Osteoblast (primary cell): ENCODE measurements at regions not wholly inside any gene's neighbourhood (a gene's known extent, or its start where the extent isn't known, plus 50 kb on each side); places are given as distances from the start of the nearest gene placed in this dataset.

ENCODE experiments used
- DNase-seq: peaks from one replicate; pipeline ENCODE4 v3.0.0; 2011; ENCODE audit warnings: low spot score, mixed read lengths; ENCODE audit not compliant: insufficient read length; ENCODE audit errors: missing footprints
- H2AFZ ChIP-seq: 2 replicates; pipeline ENCODE4 v1.6.0; 2011; ENCODE audit warnings: mild to moderate bottlenecking, low read length
- H3K27ac ChIP-seq: 2 replicates; pipeline ENCODE4 v1.5.1; 2011; ENCODE audit warnings: mild to moderate bottlenecking, low read depth, low read length, moderate library complexity
- H3K27me3 ChIP-seq: 2 replicates; pipeline ENCODE4 v1.6.0; 2012; ENCODE audit warnings: mild to moderate bottlenecking, control low read depth, inconsistent platforms, low read length, moderate library complexity; ENCODE audit not compliant: insufficient read depth
- H3K36me3 ChIP-seq: 2 replicates; pipeline ENCODE4 v1.5.1; 2011; ENCODE audit warnings: mild to moderate bottlenecking, low read length, control low read depth, moderate library complexity; ENCODE audit not compliant: insufficient read depth
- H3K4me1 ChIP-seq: 2 replicates; pipeline ENCODE4 v1.5.1; 2011; ENCODE audit warnings: mild to moderate bottlenecking, low read length, control low read depth, moderate library complexity; ENCODE audit not compliant: insufficient read depth
- H3K4me2 ChIP-seq: 2 replicates; pipeline ENCODE4 v1.6.0; 2011; ENCODE audit warnings: mild to moderate bottlenecking, low read length; ENCODE audit not compliant: insufficient read depth
- H3K4me3 ChIP-seq: fragments of 200-600 bp; sonication (generic); 3 replicates; pipeline ENCODE4 v1.5.1; 2012; ENCODE audit warnings: mild to moderate bottlenecking, low read length, inconsistent platforms; ENCODE audit not compliant: insufficient read depth
- H3K79me2 ChIP-seq: 2 replicates; pipeline ENCODE4 v1.6.0; 2012; ENCODE audit warnings: mild to moderate bottlenecking, low read length, control low read depth, inconsistent platforms; ENCODE audit not compliant: insufficient read depth
- H3K9me3 ChIP-seq: 2 replicates; pipeline ENCODE4 v1.5.1; 2011; ENCODE audit warnings: low read depth, low read length, control low read depth
- H4K20me1 ChIP-seq: 2 replicates; pipeline ENCODE4 v1.6.0; 2012; ENCODE audit warnings: mild to moderate bottlenecking, low read length, control low read depth; ENCODE audit not compliant: insufficient read depth
- CTCF ChIP-seq: IDR thresholded peaks from 2 replicates; pipeline ENCODE4 v1.5.1; 2011; ENCODE audit warnings: mild to moderate bottlenecking, low read depth, low read length, moderate library complexity; ENCODE audit errors: extremely low read depth

GRCh38 chr9:78812665-78813064, 515.7 kb downstream of the PSAT1 start:
- Histone ChIP-seq H3K4me2 (no peak overlapping the region), H3K9me3 (no peaks in the 10 kb centered on the region), H2AFZ (no peak overlapping the region), H3K4me1 (peaks cover 6% of the 10 kb centered on the region), H4K20me1 (no peaks in the 10 kb centered on the region), H3K27ac (no peak overlapping the region), H3K4me3 (no peak overlapping the region), H3K79me2 (no peaks in the 10 kb centered on the region), H3K27me3 (no peaks in the 10 kb centered on the region), H3K36me3 (no peaks in the 10 kb centered on the region)
- DNase-seq, result no peak
- TF ChIP-seq CTCF, result no peak

GRCh38 chr9:78813602-78814180, 516.8 kb downstream of the PSAT1 start:
- DNase-seq, result no peak
- Histone ChIP-seq H4K20me1 (no peaks in the 10 kb centered on the region), H3K27me3 (no peaks in the 10 kb centered on the region), H3K9me3 (no peaks in the 10 kb centered on the region), H3K4me3 (no peak overlapping the region), H3K4me1 (peaks cover 6% of the 10 kb centered on the region), H3K36me3 (no peaks in the 10 kb centered on the region), H3K4me2 (no peak overlapping the region), H3K27ac (no peak overlapping the region), H2AFZ (no peak overlapping the region), H3K79me2 (no peaks in the 10 kb centered on the region)
- no peak for TF ChIP-seq CTCF

- Histone ChIP-seq H3K36me3 (no peaks in the 10 kb centered on the region), H3K4me1 (peaks cover 4% of the 10 kb centered on the region), H3K4me2 (peak overlapping the region; percentile 74), H3K4me3 (peak overlapping the region; percentile 66), H3K27ac (no peak overlapping the region), H3K79me2 (no peaks in the 10 kb centered on the region), H3K9me3 (no peaks in the 10 kb centered on the region), H3K27me3 (no peaks in the 10 kb centered on the region), H4K20me1 (no peaks in the 10 kb centered on the region), H2AFZ (peak overlapping the region; percentile 84)
- DNase-seq, result peak; percentile 63
- TF ChIP-seq CTCF, result peak; percentile 80
These were observed 524.3 kb downstream of the PSAT1 start for GRCh38 chr9:78821126-78821822.

- no peak for TF ChIP-seq CTCF
- no peaks in the 10 kb centered on the region for H3K9me3 ChIP-seq
- H3K4me2 ChIP-seq, result no peak overlapping the region
- no peaks in the 10 kb centered on the region for H3K27me3 ChIP-seq
- H4K20me1 ChIP-seq, result no peaks in the 10 kb centered on the region
- H3K4me1 ChIP-seq, result no peaks in the 10 kb centered on the region
- peak overlapping the region; percentile 8 for H2AFZ ChIP-seq
- no peak overlapping the region for H3K4me3 ChIP-seq
- no peak for DNase-seq
- no peaks in the 10 kb centered on the region for H3K36me3 ChIP-seq
- no peaks in the 10 kb centered on the region for H3K79me2 ChIP-seq
- H3K27ac ChIP-seq, result no peak overlapping the region
These were observed 529.6 kb downstream of the PSAT1 start for GRCh38 chr9:78826527-78826926.
